Stimulated activated CD4-positive, alpha-beta T cell treated with anti-CD3 and anti-CD28 coated beads, Interleukin-1b, Interleukin-23, amount 100 ng/mL, for 4 hours (primary cell): ENCODE measurements at regions not wholly inside any gene's neighbourhood (a gene's known extent, or its start where the extent isn't known, plus 50 kb on each side); places are given as distances from the start of the nearest gene placed in this dataset.

Experiments
- DNase-seq, 2 donors: peaks; one replicate each; pipeline ENCODE4 v3.0.0-alpha.2; 2020; ENCODE audit warnings: low read depth in 2 of 2

DNA sequence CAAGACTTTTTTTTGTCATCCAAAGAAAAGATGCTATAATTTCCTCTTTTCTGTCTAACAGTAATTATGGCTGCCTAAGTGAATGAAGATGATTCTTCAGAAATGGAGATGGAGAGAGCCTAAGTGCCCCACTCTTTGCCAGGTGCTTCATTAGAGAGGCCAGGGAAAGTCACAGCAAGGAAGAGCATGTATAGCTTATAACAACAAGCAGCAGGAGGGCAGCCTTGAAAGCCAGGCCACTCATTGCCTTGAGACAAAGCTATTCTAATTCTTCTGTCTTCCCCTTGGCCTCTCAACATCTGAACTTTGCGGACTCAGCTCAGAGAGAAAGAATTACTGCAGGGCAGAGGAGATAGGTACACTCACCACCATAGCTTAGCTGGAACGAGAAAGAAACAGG lies 112.0 kb upstream of the ZNF366 start:
- no peak for DNase-seq

DNA sequence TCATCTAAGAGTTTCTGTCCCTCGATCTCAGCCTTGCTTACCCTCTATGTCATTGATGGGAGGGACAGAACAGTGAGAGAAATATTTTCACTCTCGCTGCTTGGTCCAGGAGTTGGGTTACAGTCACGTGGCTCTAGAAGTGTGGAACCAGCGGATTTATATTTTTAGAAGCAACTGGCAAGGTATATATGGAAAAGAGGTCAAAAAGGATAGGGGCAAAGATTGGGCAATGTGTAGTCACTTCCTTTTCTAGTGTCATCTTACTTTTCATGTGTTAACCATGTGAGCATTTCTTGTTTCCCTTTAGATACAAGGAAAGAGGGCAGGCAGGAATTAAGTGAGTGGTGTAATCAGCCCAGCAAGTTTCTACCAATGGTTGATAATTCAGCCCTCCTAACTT lies 111.5 kb upstream of the ZNF366 start:
- DNase-seq, result no peak

DNA sequence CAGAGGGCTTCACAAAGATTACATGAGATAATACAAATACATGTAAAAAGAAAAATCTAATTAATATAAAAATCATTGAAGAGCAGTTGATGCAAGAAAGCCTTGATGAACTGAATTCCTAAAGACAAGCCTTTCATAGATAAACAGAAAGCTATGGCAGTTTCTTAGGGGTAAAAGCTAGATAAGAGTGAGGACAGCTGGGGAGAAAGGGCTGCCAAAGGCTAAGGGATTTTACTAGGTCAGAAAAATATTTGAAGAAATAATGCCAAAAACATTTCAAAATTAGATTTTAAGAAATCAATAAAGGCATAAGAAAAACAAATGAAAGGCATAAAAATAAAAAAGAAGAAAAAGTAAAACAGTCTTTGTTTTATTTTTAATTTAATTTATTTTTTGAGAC lies 107.9 kb upstream of the ZNF366 start:
- no peak for DNase-seq

DNA sequence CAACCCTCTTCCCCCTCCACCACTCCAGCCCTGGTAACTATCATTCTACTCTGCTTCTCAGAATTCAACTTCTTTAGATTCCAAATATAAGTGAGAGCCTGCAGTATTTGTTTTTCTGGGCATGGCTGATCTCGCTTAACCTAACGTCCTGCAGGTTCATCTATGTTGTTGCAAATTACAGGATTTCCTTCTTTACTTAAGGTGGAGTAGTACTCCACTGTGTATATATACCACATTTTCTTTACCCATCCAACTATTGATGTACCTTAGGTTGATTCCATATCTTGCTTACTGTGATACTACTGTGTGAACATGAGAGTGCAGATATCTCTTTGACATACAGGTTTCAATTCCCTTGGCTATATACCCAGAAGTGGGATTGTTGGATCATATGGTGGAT lies 106.3 kb upstream of the ZNF366 start:
- no peak for DNase-seq

DNA sequence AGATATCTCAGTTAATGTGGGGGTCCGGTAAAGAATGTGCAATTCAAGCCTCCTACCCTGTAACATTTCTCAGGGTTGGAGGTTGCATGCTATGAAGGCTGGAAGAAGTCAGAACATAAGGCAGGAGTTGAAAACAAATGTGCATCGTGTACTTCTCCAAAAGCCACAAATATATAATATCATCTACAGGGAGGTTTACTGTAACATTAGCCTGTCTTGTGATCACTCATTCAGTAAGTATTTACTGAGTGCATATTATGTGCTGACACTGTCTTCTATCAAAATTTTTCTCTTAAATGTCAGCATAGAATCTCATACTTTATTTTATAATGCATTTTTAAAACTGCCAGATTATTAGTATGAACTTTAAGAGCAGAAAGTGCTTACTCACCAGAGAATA lies 105.6 kb upstream of the ZNF366 start:
- DNase-seq, result no peak

DNA sequence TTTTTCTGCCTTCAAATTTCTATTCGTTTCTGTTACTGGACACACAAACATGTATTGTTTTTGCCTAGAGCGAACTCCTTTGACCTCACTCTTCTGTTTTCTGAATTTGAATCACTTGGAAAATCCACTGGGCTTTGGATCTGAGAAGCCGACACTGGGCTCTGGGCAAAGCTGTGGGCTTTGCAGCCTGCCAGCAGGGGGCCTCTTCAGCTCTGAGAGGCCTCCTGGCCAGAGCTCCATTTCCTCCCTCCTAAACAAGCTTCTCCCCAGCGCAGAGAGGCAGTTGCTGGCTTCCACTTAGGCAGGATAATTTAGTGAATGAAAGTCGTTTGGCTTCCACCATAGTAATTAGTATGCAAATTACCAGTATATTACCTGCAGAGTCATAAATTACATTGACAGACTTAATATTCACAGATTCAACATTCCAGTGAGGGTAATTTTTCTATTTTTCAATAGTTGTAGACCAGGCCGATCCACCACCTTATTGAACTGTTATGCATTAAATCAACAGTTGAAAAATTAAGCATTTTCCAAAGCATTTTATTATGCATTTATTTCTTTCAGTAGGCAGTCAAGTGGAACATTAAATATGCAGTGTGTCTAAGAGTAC lies 104.0 kb upstream of the ZNF366 start:
- peak; percentile 13 to 26 for DNase-seq

DNA sequence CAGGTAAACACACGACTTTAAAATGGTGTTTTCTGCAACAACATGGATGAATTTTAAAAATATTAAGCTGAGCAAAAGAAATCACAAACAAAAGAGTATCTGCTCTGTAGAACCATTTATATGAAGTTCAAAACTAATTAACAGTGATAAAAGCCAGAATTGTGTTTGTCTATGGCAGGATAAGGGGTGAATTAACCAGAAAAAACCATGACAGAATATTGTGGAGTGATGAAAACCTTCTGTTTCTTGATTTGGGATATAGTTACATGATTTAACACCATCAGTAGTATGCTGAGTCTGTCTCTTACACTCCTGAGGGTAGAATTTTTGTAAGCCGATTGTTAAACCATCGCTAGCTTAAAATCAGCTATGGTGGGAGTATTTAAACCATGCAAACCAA lies 101.7 kb upstream of the ZNF366 start:
- no peak for DNase-seq

DNA sequence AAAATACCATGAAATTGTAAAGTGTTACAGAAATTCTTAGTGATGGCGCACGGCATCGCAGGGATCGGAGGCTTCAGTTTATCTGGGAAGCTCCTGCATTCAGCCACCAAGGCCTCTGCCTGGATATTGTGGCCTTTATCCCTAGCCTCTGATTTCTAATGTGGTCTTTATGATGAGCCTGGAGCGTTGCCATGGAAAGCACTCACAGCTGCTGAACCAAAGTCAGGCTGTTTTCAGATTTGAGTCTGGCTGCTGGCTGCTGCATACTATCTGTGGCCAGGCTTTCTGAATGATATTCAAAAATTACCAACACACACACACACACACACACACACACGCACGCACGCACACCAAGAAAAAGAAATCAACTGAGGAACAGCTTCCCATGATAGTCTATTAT lies 101.1 kb upstream of the ZNF366 start:
- no peak for DNase-seq

DNA sequence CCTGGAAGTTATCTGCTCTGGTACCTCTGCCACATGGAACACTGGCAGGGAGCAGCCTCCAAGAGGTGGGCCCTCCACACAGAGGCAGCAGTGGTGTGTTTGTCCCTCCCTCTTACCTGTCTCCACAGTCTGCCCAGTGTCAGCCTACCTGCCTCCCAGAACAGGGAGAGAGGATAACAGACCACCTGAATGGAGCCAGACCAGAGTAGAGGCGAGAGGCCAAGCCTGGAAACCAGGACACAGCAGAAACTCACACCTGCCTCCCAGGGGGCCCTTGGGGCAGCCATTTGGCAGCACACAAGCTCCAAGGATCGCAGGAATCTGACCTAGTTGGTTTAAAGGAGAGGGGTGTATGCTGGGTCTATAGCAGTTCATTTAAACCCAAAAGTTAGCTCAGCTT lies 100.2 kb upstream of the ZNF366 start:
- no peak for DNase-seq

DNA sequence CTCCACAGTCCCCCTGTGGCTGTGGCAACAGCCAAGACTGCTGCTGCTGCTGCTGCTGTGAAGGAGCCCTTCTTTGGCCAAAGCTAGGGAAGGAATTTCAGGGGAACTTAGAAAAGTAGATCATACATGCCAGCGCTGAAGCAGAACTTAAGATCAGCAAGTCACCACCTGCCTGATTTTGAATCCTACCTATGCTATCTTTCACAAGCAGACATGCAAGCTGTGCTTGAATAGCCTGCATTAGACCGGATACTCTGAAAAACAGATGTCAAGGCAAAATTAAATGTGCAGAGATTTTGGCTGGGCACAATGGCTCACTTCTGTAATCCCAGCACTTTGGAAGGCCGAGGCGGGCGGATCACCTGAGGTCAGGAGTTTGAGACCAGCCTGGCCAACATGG lies 99.3 kb upstream of the ZNF366 start:
- DNase-seq, result no peak

DNA sequence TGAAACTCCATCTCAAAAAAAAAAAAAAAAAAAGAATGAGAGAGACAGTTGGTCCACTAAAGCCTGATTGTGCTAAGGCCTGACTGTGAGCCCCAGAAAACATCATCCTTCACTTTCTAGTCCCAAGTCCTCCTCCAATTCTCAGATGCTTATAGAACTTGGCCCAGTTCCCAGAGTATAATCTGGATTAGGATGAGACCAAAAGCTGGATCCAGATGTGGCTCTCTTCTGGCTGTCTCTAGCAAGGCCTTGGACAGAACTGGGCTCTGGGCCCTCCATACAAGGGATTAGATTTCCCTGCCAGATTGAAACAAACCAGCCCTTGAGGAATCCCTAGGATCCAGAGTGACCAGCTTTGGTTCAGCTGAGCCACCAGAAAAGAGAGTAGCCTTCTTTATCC lies 98.4 kb upstream of the ZNF366 start:
- DNase-seq, result no peak

DNA sequence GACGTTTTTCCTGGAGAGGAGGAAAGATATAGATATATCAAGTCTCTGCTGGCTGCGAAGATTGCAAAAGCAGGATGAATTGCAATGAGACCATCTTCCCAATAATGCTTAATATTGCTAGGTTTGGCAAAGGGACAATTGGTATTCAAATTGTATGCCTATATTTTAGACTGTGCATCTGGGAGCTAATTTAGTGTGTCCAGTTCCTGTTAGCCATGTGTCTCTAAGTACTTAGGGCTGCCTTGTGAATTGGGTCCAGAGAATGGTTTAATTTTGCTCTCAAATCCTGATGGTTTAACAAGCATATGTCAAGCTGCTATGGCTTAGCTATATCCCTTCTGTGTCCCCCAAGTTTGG lies 97.6 kb upstream of the ZNF366 start:
- DNase-seq, result no peak

DNA sequence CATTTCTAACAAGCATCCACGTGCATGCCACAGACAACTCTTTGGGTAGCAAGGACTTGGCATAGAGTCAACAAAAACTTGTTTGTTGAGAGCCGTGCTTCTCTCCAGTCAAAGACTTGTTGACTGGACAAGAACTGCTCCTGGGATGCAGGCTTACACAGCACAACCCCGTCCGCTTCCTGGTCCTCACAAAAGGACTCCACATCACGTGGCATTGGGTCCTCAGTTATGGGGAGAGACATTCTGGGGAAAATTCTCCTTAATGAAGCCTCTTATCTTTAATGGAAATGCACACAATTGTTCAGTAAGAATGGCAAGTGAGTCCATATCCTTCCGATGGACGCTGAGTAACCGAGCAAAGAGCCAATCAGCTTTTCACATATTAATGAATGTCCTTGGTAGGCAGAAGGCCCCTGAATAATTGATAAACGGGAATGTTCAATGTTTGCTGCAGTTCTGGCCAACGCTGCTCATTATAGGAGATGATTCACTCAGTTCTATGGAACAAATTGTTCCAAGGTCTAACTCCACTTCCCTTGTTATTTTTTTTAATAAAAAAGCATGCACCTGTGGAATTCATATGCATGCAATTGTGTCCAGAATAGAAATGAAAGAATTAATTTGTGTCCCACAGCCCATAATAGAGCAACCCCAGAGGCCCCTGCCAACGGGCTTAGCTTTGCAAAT lies 97.0 kb upstream of the ZNF366 start:
- no peak for DNase-seq

DNA sequence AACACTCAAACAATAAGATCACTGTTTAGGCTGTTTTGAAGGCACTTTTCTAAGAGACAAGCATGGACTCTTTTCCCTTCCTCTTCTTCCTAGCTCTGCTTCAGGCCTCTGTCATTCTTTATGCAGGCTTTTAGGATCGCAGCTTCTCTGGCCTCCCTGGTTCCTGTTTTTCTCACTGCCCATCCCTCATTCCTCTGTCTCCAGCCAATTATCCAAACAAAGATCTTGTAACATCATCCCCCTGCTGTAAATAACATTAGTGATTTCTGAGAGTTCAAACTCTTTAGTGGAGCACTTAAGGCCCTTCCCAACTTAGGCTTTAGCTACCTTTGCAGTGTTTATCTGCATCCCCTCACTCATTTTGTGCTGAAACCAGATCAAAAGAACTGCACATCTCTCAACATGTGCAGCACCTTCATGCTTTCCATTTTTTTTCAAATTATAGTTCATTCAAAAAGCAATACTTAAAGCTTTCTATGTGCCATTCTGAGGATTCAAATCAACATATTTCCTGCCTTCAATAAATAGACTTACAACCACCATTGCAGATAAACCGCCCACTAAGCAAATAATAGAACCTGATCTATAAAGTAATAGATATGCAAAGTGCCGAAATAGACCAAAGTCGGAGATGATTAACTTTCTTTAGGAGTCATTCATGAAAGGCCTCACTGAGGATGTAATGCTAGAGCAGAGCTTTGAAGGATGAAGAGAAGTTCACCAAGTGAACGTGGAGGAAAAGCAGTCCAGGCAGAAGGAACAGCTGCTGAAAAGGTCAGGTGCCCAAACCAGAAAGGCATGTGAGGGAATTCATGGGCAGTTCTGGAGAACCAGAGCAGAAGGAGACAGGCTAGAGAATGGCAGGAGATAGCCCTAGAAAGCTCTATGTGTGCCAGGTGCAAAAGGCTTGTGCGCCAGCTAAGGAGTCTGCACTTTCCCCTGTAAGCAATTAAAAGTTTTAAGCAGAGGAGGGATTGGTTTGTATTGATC lies 95.8 kb upstream of the ZNF366 start:
- no peak for DNase-seq

DNA sequence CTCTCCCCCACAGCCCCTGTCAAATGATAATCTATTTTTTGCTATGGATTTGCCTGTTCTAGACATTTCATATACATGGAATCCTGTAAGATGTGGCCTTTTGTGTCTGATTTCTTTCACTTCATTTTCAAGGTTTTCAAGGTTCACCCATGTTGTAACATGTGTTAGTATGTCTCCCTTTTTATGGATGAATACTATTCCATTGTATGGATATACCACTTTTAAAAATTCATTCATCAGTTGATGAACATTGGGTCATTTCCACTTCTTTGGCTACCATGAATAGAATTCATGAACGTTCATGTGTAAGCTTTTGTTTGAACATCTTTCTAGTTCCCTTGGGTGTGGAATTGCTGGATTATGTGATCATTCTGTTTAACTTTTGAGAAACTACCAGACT lies 94.7 kb upstream of the ZNF366 start:
- DNase-seq, result no peak

DNA sequence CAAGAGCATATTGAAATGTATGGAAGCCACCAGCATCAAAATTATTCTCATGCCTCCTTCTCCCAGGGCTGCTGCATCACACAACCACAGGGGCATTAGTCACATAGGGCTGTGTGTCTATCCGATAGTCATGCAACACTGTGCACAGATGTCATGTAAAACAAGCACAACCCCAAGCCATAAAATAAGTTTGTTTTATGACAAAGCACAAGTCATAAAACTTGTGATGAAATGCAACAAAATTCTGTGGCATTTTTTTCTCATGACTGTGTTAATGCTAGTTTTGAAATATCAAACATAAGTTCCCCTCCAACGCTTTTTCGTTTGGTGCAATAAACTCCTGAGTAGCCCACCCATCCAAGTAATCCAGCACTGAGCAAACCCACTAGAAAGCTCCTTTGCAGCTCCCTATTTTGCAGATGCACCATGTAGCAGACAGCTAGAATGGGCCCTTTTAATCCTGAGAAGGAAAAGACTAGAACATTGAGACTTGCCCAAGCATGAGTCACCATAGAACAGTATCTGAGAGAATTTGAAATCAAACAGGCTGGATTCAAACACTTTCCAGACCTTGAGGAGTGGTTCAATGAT lies 93.3 kb upstream of the ZNF366 start:
- DNase-seq, result no peak

DNA sequence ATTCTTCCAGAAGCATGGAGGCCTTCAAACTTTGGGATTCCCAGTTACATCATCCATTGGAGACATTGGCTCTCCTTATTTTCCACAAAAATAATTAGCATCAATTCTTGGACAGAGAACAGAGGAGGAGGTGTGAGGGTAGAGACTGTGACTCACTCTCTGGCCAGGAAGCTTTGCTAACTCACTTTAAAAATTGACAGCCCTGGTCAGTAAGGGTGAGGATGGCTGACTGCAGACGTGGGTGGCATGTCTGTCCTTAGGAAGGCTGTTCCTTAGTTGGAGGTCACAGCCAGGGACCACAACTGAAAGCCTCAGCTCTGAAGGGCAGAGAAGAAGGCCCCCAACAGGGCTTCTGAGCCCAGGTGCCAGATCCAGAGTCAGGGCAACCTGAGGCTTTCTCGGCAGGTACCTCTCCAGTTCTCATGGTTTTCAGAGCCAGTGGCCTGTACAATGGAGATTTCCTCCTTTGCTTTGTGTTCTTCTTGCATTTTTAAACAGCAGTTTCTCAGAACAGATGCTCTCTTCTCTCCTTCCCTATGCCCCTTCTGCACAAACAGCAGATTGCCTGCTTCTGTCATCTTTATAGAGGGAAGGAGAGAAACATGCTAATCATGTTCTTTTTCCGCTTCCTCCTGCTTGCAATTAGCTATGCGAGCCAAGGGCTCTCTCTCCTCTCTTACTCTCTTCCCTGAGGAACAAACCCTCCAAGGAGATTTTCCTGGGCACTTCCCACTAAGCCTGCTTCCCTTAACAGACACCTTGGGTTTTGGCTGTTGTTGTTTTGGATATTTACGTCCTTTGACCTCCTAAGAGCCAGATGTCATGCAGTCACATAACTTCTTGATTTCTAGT lies 92.5 kb upstream of the ZNF366 start:
- no peak for DNase-seq

DNA sequence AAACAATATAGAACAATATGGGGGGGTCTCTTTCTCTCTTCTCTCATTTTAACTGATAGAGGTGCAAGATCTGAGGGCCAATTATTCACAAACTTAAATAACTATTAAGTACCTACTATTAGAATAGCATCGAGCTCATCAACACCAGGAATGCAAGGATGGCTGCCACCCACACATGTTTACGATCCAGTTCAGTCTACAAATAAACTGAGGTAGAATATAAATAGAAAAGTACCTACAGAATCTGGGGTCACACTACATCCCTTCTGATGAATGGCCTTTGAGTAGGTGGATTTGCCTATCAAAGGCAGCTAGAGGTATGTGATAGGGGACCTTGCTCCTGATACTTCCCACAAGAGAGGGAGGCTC lies 91.8 kb upstream of the ZNF366 start:
- no peak for DNase-seq

DNA sequence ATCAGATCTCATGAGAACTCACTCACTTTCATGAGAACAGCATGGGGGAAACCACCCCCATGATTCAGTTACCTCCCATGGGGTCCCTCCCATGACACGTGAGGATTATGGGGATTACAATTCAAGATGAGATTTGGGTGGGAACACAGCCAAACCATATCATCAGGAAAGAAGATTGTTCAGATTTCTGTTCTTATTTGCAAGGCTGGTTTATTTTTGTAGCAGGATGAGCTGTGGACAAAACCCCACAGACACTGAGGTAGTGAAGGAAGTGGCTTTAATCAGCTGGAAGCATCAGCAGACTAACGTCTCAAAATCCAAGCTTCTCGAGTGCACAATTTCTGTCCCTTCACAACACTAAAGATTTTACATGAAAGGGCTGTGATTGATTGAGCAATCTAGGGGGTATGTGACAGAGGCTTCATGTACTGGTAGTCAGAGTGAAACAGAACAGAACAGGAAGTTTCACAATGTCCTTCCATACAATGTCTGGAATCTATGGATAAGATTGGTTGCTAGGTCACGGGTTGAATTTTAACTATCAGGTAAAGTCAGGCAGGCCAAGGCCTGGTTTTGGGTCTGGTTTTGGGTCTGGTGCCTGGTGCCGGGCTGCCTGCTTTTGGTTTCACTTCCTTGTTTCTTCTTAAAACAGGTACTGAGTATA lies 91.3 kb upstream of the ZNF366 start:
- DNase-seq, result no peak

DNA sequence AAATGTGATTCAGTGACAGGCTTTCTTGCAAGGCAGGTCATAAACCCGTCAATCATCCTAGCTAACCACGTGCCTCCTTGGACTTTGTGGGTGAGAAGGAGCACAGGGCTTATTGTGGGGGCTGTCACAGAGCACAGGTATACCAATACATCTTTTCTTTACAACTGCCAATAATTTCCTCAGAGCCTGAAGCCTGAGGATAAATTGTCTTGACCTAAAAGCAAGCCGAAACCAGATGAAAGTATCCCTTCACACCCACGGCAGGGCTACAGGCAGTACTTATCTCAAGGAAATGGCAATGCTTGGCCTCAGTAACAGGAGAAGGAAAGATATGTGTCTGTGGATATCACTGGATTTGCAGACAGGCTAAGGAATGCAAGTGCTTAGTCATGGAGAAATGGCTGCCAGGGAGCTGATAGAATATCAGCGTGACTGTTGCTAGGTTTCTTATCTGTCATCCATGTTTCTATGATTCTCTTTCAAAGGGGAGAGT lies 90.3 kb upstream of the ZNF366 start:
- no peak for DNase-seq

DNA sequence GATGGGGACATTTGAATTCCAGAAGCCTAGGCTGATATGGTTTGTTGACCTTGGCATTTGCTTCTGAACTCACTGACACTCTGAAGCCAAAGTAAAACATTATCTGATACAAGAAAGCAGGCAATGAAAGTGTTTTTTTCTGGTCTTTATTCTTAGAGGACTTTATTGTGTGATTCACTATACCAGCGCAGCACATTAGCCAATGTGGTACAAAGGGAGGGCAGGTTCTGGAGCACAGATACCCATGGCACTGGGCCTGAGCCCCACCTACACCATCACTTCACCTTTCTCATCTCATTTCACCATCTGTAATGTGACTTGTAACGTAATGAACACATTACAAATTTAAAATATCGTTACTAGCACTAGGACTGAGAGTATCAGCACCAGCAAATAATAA lies 89.7 kb upstream of the ZNF366 start:
- DNase-seq, result no peak
